ENCODE measurements at regions not wholly inside any gene's neighbourhood (a gene's known extent, or its start where the extent isn't known, plus 50 kb on each side); places are given as distances from the start of the nearest gene placed in this dataset.

DNA sequence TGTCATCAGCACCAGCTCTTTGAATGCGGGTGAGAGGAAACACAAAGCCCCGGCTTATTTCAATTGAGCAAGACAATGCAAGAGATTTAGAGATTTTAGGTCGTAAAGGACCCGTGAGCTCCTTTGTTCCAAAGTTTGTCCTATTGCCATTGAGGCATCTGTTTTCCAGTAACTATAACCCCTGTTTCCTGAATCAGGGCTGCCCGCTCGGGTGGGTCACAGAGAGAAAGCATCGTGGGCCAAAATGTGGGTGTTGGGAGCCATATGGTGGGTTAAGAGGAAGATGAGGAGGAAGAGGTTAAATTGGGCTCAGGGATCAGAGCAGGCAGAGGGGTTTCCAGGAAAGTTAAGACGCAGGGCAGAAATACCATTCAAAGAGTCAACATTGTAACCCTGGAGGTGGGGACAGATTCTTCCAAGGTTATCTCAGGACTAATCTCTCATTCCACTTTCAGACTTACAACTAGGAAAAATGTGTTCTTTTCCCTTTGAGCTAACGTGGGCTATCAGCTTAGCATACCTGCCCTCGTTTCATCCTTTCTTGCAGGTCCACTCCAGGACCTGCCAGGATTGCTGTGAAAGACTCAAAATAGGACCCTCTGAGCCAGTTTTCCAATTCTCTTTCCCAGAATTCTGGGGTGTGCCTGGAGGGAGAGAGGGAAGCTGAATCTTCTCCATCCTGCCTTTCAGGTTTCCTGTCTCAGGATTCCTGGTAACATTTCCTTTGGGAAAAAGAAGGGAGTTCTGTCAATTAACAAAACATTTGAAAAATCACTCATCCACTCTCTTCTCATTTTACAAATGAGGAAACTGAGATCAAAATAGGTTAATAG, 95.5 kb upstream of the TAF11L2 start:
- TF ChIP-seq, protein P1, sequence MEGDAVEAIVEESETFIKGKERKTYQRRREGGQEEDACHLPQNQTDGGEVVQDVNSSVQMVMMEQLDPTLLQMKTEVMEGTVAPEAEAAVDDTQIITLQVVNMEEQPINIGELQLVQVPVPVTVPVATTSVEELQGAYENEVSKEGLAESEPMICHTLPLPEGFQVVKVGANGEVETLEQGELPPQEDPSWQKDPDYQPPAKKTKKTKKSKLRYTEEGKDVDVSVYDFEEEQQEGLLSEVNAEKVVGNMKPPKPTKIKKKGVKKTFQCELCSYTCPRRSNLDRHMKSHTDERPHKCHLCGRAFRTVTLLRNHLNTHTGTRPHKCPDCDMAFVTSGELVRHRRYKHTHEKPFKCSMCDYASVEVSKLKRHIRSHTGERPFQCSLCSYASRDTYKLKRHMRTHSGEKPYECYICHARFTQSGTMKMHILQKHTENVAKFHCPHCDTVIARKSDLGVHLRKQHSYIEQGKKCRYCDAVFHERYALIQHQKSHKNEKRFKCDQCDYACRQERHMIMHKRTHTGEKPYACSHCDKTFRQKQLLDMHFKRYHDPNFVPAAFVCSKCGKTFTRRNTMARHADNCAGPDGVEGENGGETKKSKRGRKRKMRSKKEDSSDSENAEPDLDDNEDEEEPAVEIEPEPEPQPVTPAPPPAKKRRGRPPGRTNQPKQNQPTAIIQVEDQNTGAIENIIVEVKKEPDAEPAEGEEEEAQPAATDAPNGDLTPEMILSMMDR (conservative IDR thresholded peaks at IDR 0.05; ENCODE audit: low read depth, low read length), result no peak
- TF ChIP-seq POLR2A (IDR thresholded peaks at IDR 0.05; ENCODE audit: low read depth, low read length) (no peak), MAFK (IDR thresholded peaks at IDR 0.05; ENCODE audit: low read depth, low read length) (no peak), SMC3 (IDR thresholded peaks at IDR 0.05; ENCODE audit: low read depth, low read length) (no peak), NFE2L2 (IDR thresholded peaks at IDR 0.05; ENCODE audit: low read depth, low read length) (no peak), RAD21 (IDR thresholded peaks at IDR 0.05; ENCODE audit: low read length) (no peak), MXI1 (IDR thresholded peaks at IDR 0.05; ENCODE audit: borderline replicate concordance, low read depth, low read length) (no peak), RFX5 (IDR thresholded peaks at IDR 0.05; ENCODE audit: low read depth, low read length) (no peak)
- TF ChIP-seq, protein P2, sequence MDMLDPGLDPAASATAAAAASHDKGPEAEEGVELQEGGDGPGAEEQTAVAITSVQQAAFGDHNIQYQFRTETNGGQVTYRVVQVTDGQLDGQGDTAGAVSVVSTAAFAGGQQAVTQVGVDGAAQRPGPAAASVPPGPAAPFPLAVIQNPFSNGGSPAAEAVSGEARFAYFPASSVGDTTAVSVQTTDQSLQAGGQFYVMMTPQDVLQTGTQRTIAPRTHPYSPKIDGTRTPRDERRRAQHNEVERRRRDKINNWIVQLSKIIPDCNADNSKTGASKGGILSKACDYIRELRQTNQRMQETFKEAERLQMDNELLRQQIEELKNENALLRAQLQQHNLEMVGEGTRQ (IDR thresholded peaks at IDR 0.05; ENCODE audit: low read depth, low read length), result no peak

Data from IMR-90 (cell line).